Parathyroid adenoma (tissue), 2 donors: ENCODE measurements at regions not wholly inside any gene's neighbourhood (a gene's known extent, or its start where the extent isn't known, plus 50 kb on each side); places are given as distances from the start of the nearest gene placed in this dataset.

Experiments used
- H2AFZ ChIP-seq: fragments of 300-600 bp; sonication (generic); one replicate; pipeline ENCODE4 v1.7.0; 2017; ENCODE audit warnings: antibody characterized with exemption, mild to moderate bottlenecking
- H3K27ac ChIP-seq: fragments of 300-600 bp; sonication (generic); one replicate; pipeline ENCODE4 v1.7.0; 2017
- H3K27me3 ChIP-seq: fragments of 300-600 bp; sonication (generic); one replicate; pipeline ENCODE4 v1.7.0; 2017; ENCODE audit warnings: low read length; ENCODE audit not compliant: control insufficient read depth, insufficient read depth
- H3K36me3 ChIP-seq: fragments of 300-600 bp; sonication (generic); one replicate; pipeline ENCODE4 v1.7.0; 2017; ENCODE audit warnings: low read length; ENCODE audit not compliant: control insufficient read depth, insufficient read depth
- H3K4me1 ChIP-seq: fragments of 300-600 bp; sonication (generic); one replicate; pipeline ENCODE4 v1.7.0; 2017; ENCODE audit warnings: control low read depth
- H3K4me2 ChIP-seq: fragments of 300-600 bp; sonication (generic); one replicate; pipeline ENCODE4 v1.7.0; 2017; ENCODE audit warnings: low read length
- H3K4me3 ChIP-seq: fragments of 300-600 bp; sonication (generic); one replicate; pipeline ENCODE4 v1.7.0; 2017; ENCODE audit warnings: low read depth, low read length
- H3K79me2 ChIP-seq: fragments of 300-600 bp; sonication (generic); one replicate; pipeline ENCODE4 v1.7.0; 2017; ENCODE audit warnings: control low read depth
- H3K9ac ChIP-seq: fragments of 300-600 bp; sonication (generic); one replicate; pipeline ENCODE4 v1.7.0; 2017; ENCODE audit warnings: mild to moderate bottlenecking
- H3K9me3 ChIP-seq: fragments of 300-600 bp; sonication (generic); one replicate; pipeline ENCODE4 v1.7.0; 2017; ENCODE audit warnings: low read length; ENCODE audit not compliant: control insufficient read depth
- CTCF ChIP-seq: fragments of 300-600 bp; sonication (generic); IDR thresholded peaks from one replicate; pipeline ENCODE4 v1.7.0; 2017; ENCODE audit warnings: antibody characterized with exemption, mild to moderate bottlenecking
- donor health status: primary hyperparathyroidism.

- H3K27ac ChIP-seq, result no peak overlapping the region
- no peaks in the 10 kb centered on the region for H3K27me3 ChIP-seq
- TF ChIP-seq CTCF, result no peak
- H3K4me2 ChIP-seq, result no peak overlapping the region
- no peaks in the 10 kb centered on the region for H3K9me3 ChIP-seq
- H3K36me3 ChIP-seq, result no peaks in the 10 kb centered on the region
- H3K9ac ChIP-seq, result no peak overlapping the region
- H3K4me1 ChIP-seq, result peaks cover 19% of the 10 kb centered on the region
- H2AFZ ChIP-seq, result no peak overlapping the region
- peaks cover 4% of the 10 kb centered on the region for H3K79me2 ChIP-seq
- no peak overlapping the region for H3K4me3 ChIP-seq
Measured at GRCh38 chr5:173795601-173796000, 92.5 kb upstream of the CPEB4 start.

- Histone ChIP-seq H3K36me3 (no peaks in the 10 kb centered on the region), H3K9ac (no peak overlapping the region), H3K27me3 (no peaks in the 10 kb centered on the region), H3K9me3 (no peaks in the 10 kb centered on the region), H3K4me2 (no peak overlapping the region), H3K79me2 (peaks cover 4% of the 10 kb centered on the region), H3K27ac (no peak overlapping the region), H2AFZ (no peak overlapping the region), H3K4me3 (no peak overlapping the region), H3K4me1 (peaks cover 18% of the 10 kb centered on the region)
- no peak for TF ChIP-seq CTCF
Measured at GRCh38 chr5:173796721-173797495, 91.2 kb upstream of the CPEB4 start.

- Histone ChIP-seq H3K4me3 (no peak overlapping the region), H3K27me3 (no peaks in the 10 kb centered on the region), H3K9me3 (no peaks in the 10 kb centered on the region), H3K4me2 (no peak overlapping the region), H3K27ac (no peak overlapping the region), H3K4me1 (peaks cover 13% of the 10 kb centered on the region), H2AFZ (peak overlapping the region; percentile 47), H3K36me3 (no peaks in the 10 kb centered on the region), H3K9ac (no peak overlapping the region), H3K79me2 (peaks cover 2% of the 10 kb centered on the region)
- TF ChIP-seq CTCF, result no peak
Measured at GRCh38 chr5:173798127-173798810, 89.9 kb upstream of the CPEB4 start.

GRCh38 chr5:173800340-173800739 lies 87.8 kb upstream of the CPEB4 start:
- peaks cover 13% of the 10 kb centered on the region for H3K4me1 ChIP-seq
- peaks cover 2% of the 10 kb centered on the region for H3K79me2 ChIP-seq
- H3K4me2 ChIP-seq, result peak overlapping the region; percentile 1
- no peaks in the 10 kb centered on the region for H3K9me3 ChIP-seq
- no peak for TF ChIP-seq CTCF
- no peak overlapping the region for H3K9ac ChIP-seq
- no peak overlapping the region for H3K4me3 ChIP-seq
- H2AFZ ChIP-seq, result peak overlapping the region; percentile 5
- no peaks in the 10 kb centered on the region for H3K36me3 ChIP-seq
- H3K27me3 ChIP-seq, result no peaks in the 10 kb centered on the region
- H3K27ac ChIP-seq, result no peak overlapping the region
